ENCODE measurements at regions not wholly inside any gene's neighbourhood (a gene's known extent, or its start where the extent isn't known, plus 50 kb on each side); places are given as distances from the start of the nearest gene placed in this dataset.

DNA sequence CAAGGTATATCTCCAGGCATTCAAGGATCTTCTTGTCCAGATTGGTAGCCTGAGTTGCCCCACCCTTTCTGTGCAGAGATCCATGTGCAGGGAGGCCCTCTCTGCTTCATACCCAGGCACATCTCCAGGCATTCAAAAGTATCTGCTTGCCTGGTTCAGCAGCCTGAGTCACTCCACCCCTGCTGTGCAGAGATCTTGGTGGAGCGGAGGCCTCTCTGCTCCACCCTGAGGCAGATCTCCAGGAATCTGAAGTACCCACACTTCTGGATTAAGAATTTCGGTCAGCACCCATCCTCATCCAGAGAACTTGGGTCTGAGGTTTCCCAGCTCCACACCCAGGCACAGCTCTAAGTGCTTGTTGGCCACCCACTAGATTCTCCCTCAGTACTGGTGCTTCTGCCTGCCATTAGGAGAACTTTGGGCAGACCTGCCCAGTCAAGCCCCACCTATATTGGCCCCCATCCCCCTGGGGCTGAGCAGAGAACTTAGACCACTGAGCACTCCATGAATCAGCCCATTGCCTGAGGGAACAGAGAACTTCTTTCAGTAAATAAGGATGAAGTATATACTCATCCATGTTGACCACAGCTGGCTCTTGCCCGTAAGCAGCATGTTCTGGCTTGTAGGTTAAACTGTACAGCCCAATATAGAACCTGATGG, 199.5 kb upstream of the ZCCHC13 start:
- TF ChIP-seq TAF1 (IDR thresholded peaks at IDR 0.05; ENCODE audit: borderline replicate concordance, insufficient read depth, low read length) (no peak), FOXP2 (optimal IDR thresholded peaks at IDR 0.05; ENCODE audit: borderline replicate concordance, extremely low read depth, extremely low read length, insufficient read depth) (no peak), POLR2AphosphoS5 (IDR thresholded peaks at IDR 0.05; ENCODE audit: low read depth, low read length) (no peak), SIN3A (IDR thresholded peaks at IDR 0.05; ENCODE audit: borderline replicate concordance, insufficient read depth, low read length) (no peak)
- TF ChIP-seq, protein P1, sequence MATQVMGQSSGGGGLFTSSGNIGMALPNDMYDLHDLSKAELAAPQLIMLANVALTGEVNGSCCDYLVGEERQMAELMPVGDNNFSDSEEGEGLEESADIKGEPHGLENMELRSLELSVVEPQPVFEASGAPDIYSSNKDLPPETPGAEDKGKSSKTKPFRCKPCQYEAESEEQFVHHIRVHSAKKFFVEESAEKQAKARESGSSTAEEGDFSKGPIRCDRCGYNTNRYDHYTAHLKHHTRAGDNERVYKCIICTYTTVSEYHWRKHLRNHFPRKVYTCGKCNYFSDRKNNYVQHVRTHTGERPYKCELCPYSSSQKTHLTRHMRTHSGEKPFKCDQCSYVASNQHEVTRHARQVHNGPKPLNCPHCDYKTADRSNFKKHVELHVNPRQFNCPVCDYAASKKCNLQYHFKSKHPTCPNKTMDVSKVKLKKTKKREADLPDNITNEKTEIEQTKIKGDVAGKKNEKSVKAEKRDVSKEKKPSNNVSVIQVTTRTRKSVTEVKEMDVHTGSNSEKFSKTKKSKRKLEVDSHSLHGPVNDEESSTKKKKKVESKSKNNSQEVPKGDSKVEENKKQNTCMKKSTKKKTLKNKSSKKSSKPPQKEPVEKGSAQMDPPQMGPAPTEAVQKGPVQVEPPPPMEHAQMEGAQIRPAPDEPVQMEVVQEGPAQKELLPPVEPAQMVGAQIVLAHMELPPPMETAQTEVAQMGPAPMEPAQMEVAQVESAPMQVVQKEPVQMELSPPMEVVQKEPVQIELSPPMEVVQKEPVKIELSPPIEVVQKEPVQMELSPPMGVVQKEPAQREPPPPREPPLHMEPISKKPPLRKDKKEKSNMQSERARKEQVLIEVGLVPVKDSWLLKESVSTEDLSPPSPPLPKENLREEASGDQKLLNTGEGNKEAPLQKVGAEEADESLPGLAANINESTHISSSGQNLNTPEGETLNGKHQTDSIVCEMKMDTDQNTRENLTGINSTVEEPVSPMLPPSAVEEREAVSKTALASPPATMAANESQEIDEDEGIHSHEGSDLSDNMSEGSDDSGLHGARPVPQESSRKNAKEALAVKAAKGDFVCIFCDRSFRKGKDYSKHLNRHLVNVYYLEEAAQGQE (IDR thresholded peaks at IDR 0.05; ENCODE audit: insufficient read depth in 1 of 2, low read depth in 2 of 2, low read length in 2 of 2), result no peak

DNA sequence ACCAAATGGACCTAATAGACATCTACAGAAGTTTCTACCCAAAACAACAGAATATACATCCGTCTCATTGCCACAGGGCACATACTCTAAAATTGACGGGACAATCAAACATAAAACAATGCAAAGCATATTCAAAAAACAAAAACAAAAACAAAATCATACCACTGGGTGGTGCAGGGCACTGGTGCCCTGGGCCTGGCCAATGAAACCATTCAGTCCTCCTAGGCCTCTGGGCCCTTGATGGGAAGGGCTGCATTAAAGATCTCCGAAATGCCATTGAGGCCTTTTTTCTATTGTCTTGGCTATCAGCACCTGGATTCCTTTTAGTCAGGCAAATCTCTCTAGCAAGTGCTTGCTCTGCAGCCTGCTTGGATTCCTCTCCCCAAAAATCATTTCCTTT, 213.9 kb upstream of the ZCCHC13 start:
- no peak for TF ChIP-seq SIN3A (IDR thresholded peaks at IDR 0.05; ENCODE audit: borderline replicate concordance, insufficient read depth, low read length)
- TF ChIP-seq, protein P1 (IDR thresholded peaks at IDR 0.05; ENCODE audit: insufficient read depth in 1 of 2, low read depth in 2 of 2, low read length in 2 of 2), result no peak
- no peak for TF ChIP-seq POLR2AphosphoS5 (IDR thresholded peaks at IDR 0.05; ENCODE audit: low read depth, low read length)
- no peak for TF ChIP-seq FOXP2 (optimal IDR thresholded peaks at IDR 0.05; ENCODE audit: borderline replicate concordance, extremely low read depth, extremely low read length, insufficient read depth)
- no peak for TF ChIP-seq TAF1 (IDR thresholded peaks at IDR 0.05; ENCODE audit: borderline replicate concordance, insufficient read depth, low read length)

DNA sequence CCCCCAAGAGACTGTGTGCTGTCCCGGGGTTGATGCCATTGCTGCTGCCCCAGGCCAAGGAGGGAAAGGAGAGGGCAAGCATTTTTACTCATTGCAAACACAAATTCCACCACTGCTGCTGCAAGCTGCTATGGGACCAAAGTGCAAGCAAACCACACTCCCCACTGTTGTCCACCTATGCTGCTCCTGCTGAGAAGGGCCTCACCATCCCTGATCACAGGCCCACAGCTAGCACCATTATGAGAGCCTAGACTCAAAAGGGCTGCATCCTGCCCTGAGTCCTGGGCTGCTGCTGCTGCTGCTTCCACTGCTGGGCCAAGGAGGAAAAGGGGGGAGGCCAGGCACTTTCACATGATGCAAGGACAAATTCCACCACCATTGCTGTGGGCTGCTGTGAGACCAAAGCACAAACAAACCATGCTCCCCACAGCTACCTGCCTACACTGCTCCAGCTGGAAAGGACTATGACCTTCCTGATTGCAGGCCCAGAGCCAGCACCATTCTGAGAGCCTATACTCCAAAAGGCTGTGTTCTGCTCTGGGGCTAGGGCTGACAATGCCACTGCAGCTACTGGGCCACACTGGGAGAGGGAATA, 218.2 kb upstream of the ZCCHC13 start:
- TF ChIP-seq FOXP2 (optimal IDR thresholded peaks at IDR 0.05; ENCODE audit: borderline replicate concordance, extremely low read depth, extremely low read length, insufficient read depth) (no peak), POLR2AphosphoS5 (IDR thresholded peaks at IDR 0.05; ENCODE audit: low read depth, low read length) (no peak), TAF1 (IDR thresholded peaks at IDR 0.05; ENCODE audit: borderline replicate concordance, insufficient read depth, low read length) (no peak), SIN3A (IDR thresholded peaks at IDR 0.05; ENCODE audit: borderline replicate concordance, insufficient read depth, low read length) (no peak)
- TF ChIP-seq, protein P1 (IDR thresholded peaks at IDR 0.05; ENCODE audit: insufficient read depth in 1 of 2, low read depth in 2 of 2, low read length in 2 of 2), result no peak

DNA sequence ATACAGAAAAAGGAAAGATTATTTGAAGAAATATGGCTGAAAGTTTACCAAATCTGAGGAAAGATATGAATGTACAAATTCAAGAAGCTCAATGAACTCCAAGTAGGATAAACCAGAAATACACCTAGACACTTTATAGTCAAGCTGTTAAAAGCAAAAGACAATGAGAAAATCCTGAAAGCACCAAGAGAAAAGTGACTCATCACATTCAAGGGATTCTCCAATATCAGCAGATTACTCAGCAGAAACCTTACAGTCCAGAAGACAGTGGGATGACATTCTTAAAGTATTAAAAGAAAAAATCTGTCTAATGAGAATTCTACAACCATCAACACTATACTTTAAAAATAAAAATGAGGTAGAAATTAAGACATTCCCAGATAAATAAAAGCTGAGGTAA, 223.8 kb upstream of the ZCCHC13 start:
- no peak for TF ChIP-seq SIN3A (IDR thresholded peaks at IDR 0.05; ENCODE audit: borderline replicate concordance, insufficient read depth, low read length)

- TF ChIP-seq, protein P1 (IDR thresholded peaks at IDR 0.05; ENCODE audit: insufficient read depth in 1 of 2, low read depth in 2 of 2, low read length in 2 of 2), result no peak
- no peak for TF ChIP-seq POLR2AphosphoS5 (IDR thresholded peaks at IDR 0.05; ENCODE audit: low read depth, low read length)
- TF ChIP-seq FOXP2 (optimal IDR thresholded peaks at IDR 0.05; ENCODE audit: borderline replicate concordance, extremely low read depth, extremely low read length, insufficient read depth), result no peak
- no peak for TF ChIP-seq SIN3A (IDR thresholded peaks at IDR 0.05; ENCODE audit: borderline replicate concordance, insufficient read depth, low read length)
- no peak for TF ChIP-seq TAF1 (IDR thresholded peaks at IDR 0.05; ENCODE audit: borderline replicate concordance, insufficient read depth, low read length)
These were observed 213.4 kb upstream of the XIST start for GRCh38 chrX:74065831-74066390.
